ENCODE measurements at regions not wholly inside any gene's neighbourhood (a gene's known extent, or its start where the extent isn't known, plus 50 kb on each side); places are given as distances from the start of the nearest gene placed in this dataset.
"Not testable (repeated sequence)": the region's sequence is repeated elsewhere in the genome, so short reads cannot be mapped to it uniquely, and the experiment has no call there.

- not testable (repeated sequence) for TF ChIP-seq CTCF (conservative IDR thresholded peaks at IDR 0.05); ZFX (IDR thresholded peaks at IDR 0.05)
Measured at GRCh38 chr2:95769256-95769655, 177.5 kb downstream of the TRIM43 start.
